Endothelial cell of umbilical vein (primary cell): ENCODE measurements at regions not wholly inside any gene's neighbourhood (a gene's known extent, or its start where the extent isn't known, plus 50 kb on each side); places are given as distances from the start of the nearest gene placed in this dataset.

Experiments
- BruUV-seq: library from RNA; stranded (reverse); fragments of 400-500 nt; replicated peaks from 2 replicates; lab custom pipeline; 2021; lab: Mats Ljungman, UMichigan
- CTCF ChIA-PET: fragments of 300-600, 350-600 bp; sonication (Branson Sonifier 250); formaldehyde crosslinking; loops from one replicate; lab custom pipeline; 2021; ENCODE audit warnings: antibody characterized with exemption, inconsistent platforms; lab: Charles Lee
- POLR2A ChIA-PET: fragments of 300-600, 350-600 bp; sonication (Branson Sonifier 250); formaldehyde crosslinking; loops from one replicate; lab custom pipeline; 2021; ENCODE audit warnings: antibody characterized with exemption, inconsistent platforms; lab: Charles Lee
- DNase-seq: peaks from one replicate; pipeline ENCODE4 v3.0.0-alpha.2; 2011; ENCODE audit warnings: low read depth, low spot score
- FAIRE-seq: peaks from 2 replicates; lab custom pipeline; 2011; peaks lifted over from hg19 to GRCh38; lab: Jason Lieb, UNC
- H2AFZ ChIP-seq: 2 replicates; pipeline ENCODE4 v1.6.0; 2012; ENCODE audit warnings: low read depth, low read length, control low read depth, inconsistent platforms
- H3K27ac ChIP-seq: 2 replicates; pipeline ENCODE4 v1.5.1; 2011; ENCODE audit warnings: low read depth, mild to moderate bottlenecking, control low read depth, low read length, moderate library complexity; ENCODE audit not compliant: insufficient read depth
- H3K27me3 ChIP-seq, 2 experiments: 2 replicates each; pipeline versions ENCODE4 v1.6.0 to v1.6.1; 2011; ENCODE audit warnings: low read length in 2 of 2, mixed read lengths in 1 of 2; ENCODE audit not compliant: control insufficient read depth in 2 of 2, insufficient read depth in 2 of 2
- H3K36me3 ChIP-seq, 2 experiments: 2 replicates in 1 of 2; 3 replicates in 1 of 2; pipeline ENCODE4 v1.5.1; 2011; ENCODE audit warnings: low read length in 2 of 2, mild to moderate bottlenecking in 1 of 2, moderate library complexity in 1 of 2; ENCODE audit not compliant: control insufficient read depth in 2 of 2, insufficient read depth in 2 of 2; ENCODE audit errors: extremely low read depth in 1 of 2
- H3K4me1 ChIP-seq: 3 replicates; pipeline ENCODE4 v1.5.1; 2011; ENCODE audit warnings: mild to moderate bottlenecking, low read length; ENCODE audit not compliant: control insufficient read depth, insufficient read depth; ENCODE audit errors: extremely low read depth
- H3K4me2 ChIP-seq: 2 replicates; pipeline ENCODE4 v1.6.1; 2011; ENCODE audit warnings: low read length, control low read depth, mixed read lengths; ENCODE audit not compliant: insufficient read depth
- H3K4me3 ChIP-seq, 3 experiments: fragments of 200-600 bp in 1 of 3; sonication (generic), shearing (Covaris generic) in 1 of 3; replicated peaks in 1 of 3; 2 replicates each; pipeline ENCODE4 v1.5.1; 2011 to 2016; ENCODE audit warnings: control low read depth in 3 of 3, low read length in 3 of 3, mild to moderate bottlenecking in 2 of 3, inconsistent platforms in 1 of 3, low read depth in 1 of 3, moderate library complexity in 1 of 3; ENCODE audit not compliant: insufficient read depth in 1 of 3
- H3K79me2 ChIP-seq: 2 replicates; pipeline ENCODE4 v1.6.0; 2012; ENCODE audit warnings: low read length, inconsistent platforms; ENCODE audit not compliant: control insufficient read depth, insufficient read depth
- H3K9ac ChIP-seq: replicated peaks from 2 replicates; pipeline ENCODE3; 2011; ENCODE audit warnings: low read length, control low read depth; ENCODE audit not compliant: insufficient read depth; ENCODE audit errors: extremely low read depth
- H3K9me1 ChIP-seq: replicated peaks from 3 replicates; pipeline ENCODE4 v1.6.0; 2011; ENCODE audit warnings: mild to moderate bottlenecking, low read length; ENCODE audit not compliant: control insufficient read depth, insufficient read depth; ENCODE audit errors: extremely low read depth
- H3K9me3 ChIP-seq: replicated peaks from 2 replicates; pipeline ENCODE4 v1.5.1; 2012; ENCODE audit warnings: low read length, inconsistent platforms; ENCODE audit not compliant: control insufficient read depth, insufficient read depth
- H4K20me1 ChIP-seq: replicated peaks from 2 replicates; pipeline ENCODE3; 2011; ENCODE audit warnings: mild to moderate bottlenecking, low read length; ENCODE audit not compliant: control insufficient read depth, insufficient read depth; ENCODE audit errors: extremely low read depth
- EZH2 ChIP-seq: IDR thresholded peaks from 2 replicates; pipeline ENCODE4 v1.6.1; 2012; ENCODE audit warnings: borderline replicate concordance, low read depth, mild to moderate bottlenecking, moderate library complexity, low read length, inconsistent platforms; ENCODE audit not compliant: severe bottlenecking
- FOS ChIP-seq: IDR thresholded peaks from 2 replicates; pipeline ENCODE4 v1.6.1; 2011; ENCODE audit warnings: mild to moderate bottlenecking, low read length, moderate library complexity, borderline replicate concordance; ENCODE audit not compliant: insufficient read depth
- GATA2 ChIP-seq: IDR thresholded peaks from 2 replicates; pipeline ENCODE4 v1.7.0; 2011; ENCODE audit warnings: low read depth, mild to moderate bottlenecking, moderate library complexity, mixed read lengths, low read length; ENCODE audit not compliant: insufficient read length, insufficient read depth
- JUN ChIP-seq: IDR thresholded peaks from 2 replicates; pipeline ENCODE4 v1.6.1; 2011; ENCODE audit warnings: borderline replicate concordance, low read depth; ENCODE audit not compliant: insufficient read length, insufficient read depth
- MAX ChIP-seq: IDR thresholded peaks from 2 replicates; pipeline ENCODE4 v1.6.1; 2011; ENCODE audit not compliant: insufficient read depth, insufficient read length
- MYC ChIP-seq: IDR thresholded peaks from one replicate; pipeline ENCODE4 v1.6.1; 2011; ENCODE audit warnings: mild to moderate bottlenecking, low read depth, low read length
- POLR2A ChIP-seq: IDR thresholded peaks from 2 replicates; pipeline ENCODE4 v1.6.1; 2012; ENCODE audit warnings: low read depth, mild to moderate bottlenecking, control low read depth, low read length
- POLR2AphosphoS5 ChIP-seq: IDR thresholded peaks from 2 replicates; pipeline ENCODE4 v1.6.1; 2012; ENCODE audit warnings: low read depth, mild to moderate bottlenecking, control low read depth, low read length, moderate library complexity; ENCODE audit not compliant: insufficient read depth
- dilution Hi-C: fragments of 300-500 bp; cut with MboI; formaldehyde crosslinking; loops from one replicate; pipeline ENCODE4 v1.15.0; 2019; ENCODE audit warnings: low sequenced_read_pairs; ENCODE audit not compliant: extremely low pct_ligation_motif_present
- intact Hi-C: fragments of 100-400 bp; cut with micrococcal nuclease; formaldehyde crosslinking; loops from one replicate; pipeline ENCODE4 v1.10.0; 2022
- TF ChIP-seq, protein P1 (sequence below), 2 donors: IDR thresholded peaks; 1 replicate in 1 of 2; 2 replicates in 1 of 2; pipeline ENCODE4 v1.5.1; 2011; ENCODE audit warnings: low read length in 2 of 2, mild to moderate bottlenecking in 2 of 2, moderate library complexity in 2 of 2, control low read depth in 1 of 2, inconsistent platforms in 1 of 2, low read depth in 1 of 2; ENCODE audit not compliant: insufficient read depth in 1 of 2; ENCODE audit errors: extremely low read depth in 1 of 2

GRCh38 chr12:118900993-118901392, 80.3 kb upstream of the SRRM4 start:
- FAIRE-seq (no peak), DNase-seq (no peak)
- H3K4me1 ChIP-seq, result no peaks in the 10 kb centered on the region
- no peaks in the 10 kb centered on the region for H3K36me3 ChIP-seq
- no peak overlapping the region for H3K27ac ChIP-seq
- no peaks in the 10 kb centered on the region for H3K9me3 ChIP-seq
- no peak overlapping the region for H3K4me2 ChIP-seq
- H3K9ac ChIP-seq, result no peak overlapping the region
- no peaks in the 10 kb centered on the region for H3K27me3 ChIP-seq
- no peaks in the 10 kb centered on the region for H3K9me1 ChIP-seq
- no peak overlapping the region for H3K4me3 ChIP-seq
- dilution Hi-C loops, result no loop called here
- no peaks in the 10 kb centered on the region for H4K20me1 ChIP-seq
- H2AFZ ChIP-seq, result no peak overlapping the region
- TF ChIP-seq EZH2 (no peak), POLR2AphosphoS5 (no peak), JUN (no peak), FOS (no peak), POLR2A (no peak), MAX (no peak), GATA2 (no peak), MYC (no peak)
- TF ChIP-seq, protein P1, sequence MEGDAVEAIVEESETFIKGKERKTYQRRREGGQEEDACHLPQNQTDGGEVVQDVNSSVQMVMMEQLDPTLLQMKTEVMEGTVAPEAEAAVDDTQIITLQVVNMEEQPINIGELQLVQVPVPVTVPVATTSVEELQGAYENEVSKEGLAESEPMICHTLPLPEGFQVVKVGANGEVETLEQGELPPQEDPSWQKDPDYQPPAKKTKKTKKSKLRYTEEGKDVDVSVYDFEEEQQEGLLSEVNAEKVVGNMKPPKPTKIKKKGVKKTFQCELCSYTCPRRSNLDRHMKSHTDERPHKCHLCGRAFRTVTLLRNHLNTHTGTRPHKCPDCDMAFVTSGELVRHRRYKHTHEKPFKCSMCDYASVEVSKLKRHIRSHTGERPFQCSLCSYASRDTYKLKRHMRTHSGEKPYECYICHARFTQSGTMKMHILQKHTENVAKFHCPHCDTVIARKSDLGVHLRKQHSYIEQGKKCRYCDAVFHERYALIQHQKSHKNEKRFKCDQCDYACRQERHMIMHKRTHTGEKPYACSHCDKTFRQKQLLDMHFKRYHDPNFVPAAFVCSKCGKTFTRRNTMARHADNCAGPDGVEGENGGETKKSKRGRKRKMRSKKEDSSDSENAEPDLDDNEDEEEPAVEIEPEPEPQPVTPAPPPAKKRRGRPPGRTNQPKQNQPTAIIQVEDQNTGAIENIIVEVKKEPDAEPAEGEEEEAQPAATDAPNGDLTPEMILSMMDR (IDR thresholded peaks at IDR 0.05; ENCODE audit: extremely low read depth in 1 of 2, insufficient read depth in 1 of 2, low read depth in 1 of 2, low read length in 2 of 2), result no peak
- intact Hi-C loops, result no loop called here
- H3K79me2 ChIP-seq, result no peaks in the 10 kb centered on the region
- BruUV-seq, result no TSS peak
- CTCF ChIA-PET, result interaction anchor here (0.7 kb wide), 1 partner anchor 462 kb away, joined by 3 read pairs; no protein-coding TSS in a partner anchor
- POLR2A ChIA-PET, result no interaction called here
